Transverse colon (tissue), 4 donors: ENCODE measurements at regions not wholly inside any gene's neighbourhood (a gene's known extent, or its start where the extent isn't known, plus 50 kb on each side); places are given as distances from the start of the nearest gene placed in this dataset.

ENCODE experiments used
- EP300 ChIP-seq: sonication (generic); formaldehyde crosslinking; IDR thresholded peaks from one replicate; pipeline ENCODE4 v1.6.1; 2017; ENCODE audit warnings: antibody characterized with exemption, low read depth
- POLR2A ChIP-seq: fragments of 450-650 bp; IDR thresholded peaks from one replicate; pipeline ENCODE4 v1.6.1; 2016; ENCODE audit warnings: antibody characterized with exemption, mild to moderate bottlenecking, moderate library complexity
- POLR2AphosphoS5 ChIP-seq, 3 donors: sonication (generic); formaldehyde crosslinking; IDR thresholded peaks; one replicate each; pipeline ENCODE4 v1.6.1; 2016; ENCODE audit warnings: antibody characterized with exemption in 3 of 3
- TF ChIP-seq, protein P1 (sequence below), 5 experiments: fragments of 200-600 bp in 3 of 5; fragments of 450-650 bp in 2 of 5; sonication (generic) in 3 of 5; IDR thresholded peaks; 1 replicate in 2 of 5; 2 replicates in 3 of 5; pipeline ENCODE4 v1.5.1; 2016 to 2017; ENCODE audit warnings: antibody characterized with exemption in 5 of 5, inconsistent platforms in 3 of 5, mild to moderate bottlenecking in 2 of 5, moderate library complexity in 1 of 5

DNA sequence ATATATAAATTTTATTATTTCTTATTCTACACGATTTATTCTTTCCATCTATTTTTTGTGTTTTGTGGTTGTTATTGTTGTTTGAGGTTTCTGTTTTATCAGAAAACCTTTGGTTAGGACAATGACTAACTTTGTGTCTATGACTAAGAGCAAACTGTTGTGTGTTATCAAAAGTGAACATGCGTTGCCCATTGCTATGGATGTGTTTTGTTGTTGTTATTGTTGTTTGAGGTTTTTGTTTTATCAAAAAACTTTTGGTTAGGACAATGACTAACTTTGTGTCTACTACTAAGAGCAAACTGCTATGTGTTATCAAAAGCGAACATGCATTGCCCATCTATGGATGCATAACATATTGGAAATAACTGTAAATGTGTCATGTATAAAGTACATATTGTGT lies 692.3 kb downstream of the SLITRK1 start:
- TF ChIP-seq POLR2AphosphoS5 (IDR thresholded peaks at IDR 0.05) (no peak), EP300 (no peak), POLR2A (no peak)
- TF ChIP-seq, protein P1, sequence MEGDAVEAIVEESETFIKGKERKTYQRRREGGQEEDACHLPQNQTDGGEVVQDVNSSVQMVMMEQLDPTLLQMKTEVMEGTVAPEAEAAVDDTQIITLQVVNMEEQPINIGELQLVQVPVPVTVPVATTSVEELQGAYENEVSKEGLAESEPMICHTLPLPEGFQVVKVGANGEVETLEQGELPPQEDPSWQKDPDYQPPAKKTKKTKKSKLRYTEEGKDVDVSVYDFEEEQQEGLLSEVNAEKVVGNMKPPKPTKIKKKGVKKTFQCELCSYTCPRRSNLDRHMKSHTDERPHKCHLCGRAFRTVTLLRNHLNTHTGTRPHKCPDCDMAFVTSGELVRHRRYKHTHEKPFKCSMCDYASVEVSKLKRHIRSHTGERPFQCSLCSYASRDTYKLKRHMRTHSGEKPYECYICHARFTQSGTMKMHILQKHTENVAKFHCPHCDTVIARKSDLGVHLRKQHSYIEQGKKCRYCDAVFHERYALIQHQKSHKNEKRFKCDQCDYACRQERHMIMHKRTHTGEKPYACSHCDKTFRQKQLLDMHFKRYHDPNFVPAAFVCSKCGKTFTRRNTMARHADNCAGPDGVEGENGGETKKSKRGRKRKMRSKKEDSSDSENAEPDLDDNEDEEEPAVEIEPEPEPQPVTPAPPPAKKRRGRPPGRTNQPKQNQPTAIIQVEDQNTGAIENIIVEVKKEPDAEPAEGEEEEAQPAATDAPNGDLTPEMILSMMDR (IDR thresholded peaks at IDR 0.05), result no peak
